ENCODE measurements at regions not wholly inside any gene's neighbourhood (a gene's known extent, or its start where the extent isn't known, plus 50 kb on each side); places are given as distances from the start of the nearest gene placed in this dataset.
"Not testable (repeated sequence)": the region's sequence is repeated elsewhere in the genome, so short reads cannot be mapped to it uniquely, and the experiment has no call there.

DNA sequence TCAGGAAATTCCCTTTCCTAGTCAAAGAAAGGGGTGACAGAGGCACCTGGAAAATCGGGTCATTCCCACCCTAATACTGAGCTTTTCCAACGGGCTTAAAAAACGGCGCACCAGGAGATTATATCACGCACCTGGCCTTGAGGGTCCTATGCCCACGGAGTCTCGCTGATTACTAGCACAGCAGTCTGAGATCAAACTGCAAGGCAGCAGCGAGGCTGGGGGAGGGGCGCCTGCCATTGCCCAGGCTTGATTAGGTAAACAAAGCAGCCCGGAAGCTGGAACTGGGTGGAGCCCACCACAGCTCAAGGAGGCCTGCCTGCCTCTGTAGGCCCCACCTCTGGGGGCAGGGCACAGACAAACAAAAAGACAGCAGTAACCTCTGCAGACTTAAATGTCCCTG lies 107.5 kb upstream of the VWC2 start:
- DNase-seq (ENCODE audit: low read depth) = not testable (repeated sequence)

DNA sequence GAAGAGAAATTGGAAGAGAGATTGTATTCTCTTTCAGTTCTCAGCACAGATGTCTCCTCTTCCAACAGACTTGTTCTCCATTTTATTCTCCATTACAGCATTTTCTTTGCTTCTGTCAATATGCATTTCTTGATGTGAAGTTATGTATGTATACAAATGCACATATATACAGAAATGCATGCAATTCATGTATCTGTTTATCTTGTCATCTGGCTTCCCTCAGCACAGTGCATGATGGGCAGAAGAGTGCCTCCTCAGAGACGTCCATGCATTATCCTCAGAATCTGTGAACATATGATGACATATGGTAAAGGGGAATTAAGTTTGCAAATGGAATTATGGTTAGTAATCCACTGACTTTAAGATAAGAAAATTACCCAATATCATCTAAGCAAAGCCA lies 106.7 kb upstream of the VWC2 start:
- DNase-seq (ENCODE audit: low read depth) = no peak

DNA sequence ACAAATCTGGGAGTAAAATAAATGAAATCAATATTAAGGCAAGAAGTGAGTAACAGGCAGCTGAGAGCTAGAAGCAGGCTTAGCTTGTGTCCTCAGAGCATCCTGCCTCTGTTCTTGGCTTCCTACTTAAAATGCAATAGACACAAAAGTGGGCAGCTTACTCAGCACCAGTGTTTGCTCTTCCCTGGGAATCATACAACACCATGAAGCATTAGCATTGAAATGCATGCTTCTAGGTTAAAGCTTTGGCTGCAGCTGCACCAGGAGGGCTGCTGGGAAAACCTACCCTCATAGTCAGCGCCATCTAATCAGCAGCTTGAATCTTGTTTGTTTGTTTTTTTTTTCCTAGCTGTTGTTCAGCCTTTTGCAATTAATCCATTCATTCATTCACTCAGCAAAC lies 104.2 kb upstream of the VWC2 start:
- DNase-seq (ENCODE audit: low read depth) = no peak

DNA sequence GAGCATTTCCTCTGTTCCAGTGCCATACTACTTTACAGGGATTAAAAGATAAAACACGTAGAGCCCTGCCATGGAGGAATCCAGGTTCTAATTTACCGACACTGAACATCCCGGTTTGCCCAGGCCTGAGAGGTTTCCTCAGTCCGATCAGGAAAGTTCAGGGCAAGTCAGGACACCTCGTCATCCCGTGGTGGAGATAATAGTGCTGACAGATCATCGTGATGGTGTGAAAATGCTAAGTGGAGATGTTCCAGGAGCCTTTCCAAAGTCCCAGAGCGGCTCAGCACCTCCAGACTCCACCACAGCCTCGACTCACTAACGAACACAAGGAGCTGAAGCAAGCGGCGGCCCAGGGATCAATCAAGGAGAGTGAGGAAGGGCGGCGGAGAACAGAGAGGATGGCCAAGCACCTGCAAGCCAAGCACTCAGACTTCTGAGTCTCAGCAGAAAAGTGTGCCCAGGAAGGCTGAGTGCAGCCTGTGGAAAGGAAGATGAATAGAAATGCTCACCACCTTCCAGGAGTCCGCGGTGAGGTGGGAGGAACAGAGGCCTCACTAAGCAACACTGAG lies 103.7 kb upstream of the VWC2 start:
- DNase-seq (ENCODE audit: low read depth) = no peak

DNA sequence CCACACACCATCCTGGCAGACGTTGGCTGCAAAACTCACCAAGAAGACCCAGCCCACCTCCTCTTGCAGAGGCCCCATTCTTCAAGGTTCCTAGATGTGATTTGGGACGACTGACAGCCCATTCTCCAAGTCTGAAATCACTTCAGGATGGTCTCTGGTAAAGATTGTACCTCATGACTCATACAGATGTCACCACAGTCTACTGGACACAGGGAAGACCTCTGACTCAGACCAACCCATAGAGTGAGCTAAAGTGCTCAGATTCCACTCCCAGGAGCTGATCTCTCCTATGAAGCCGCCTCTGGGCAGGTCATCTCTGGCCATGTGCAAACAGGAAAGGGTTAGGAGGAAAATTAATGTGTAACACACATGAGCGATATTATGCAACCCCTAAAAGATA lies 102.4 kb upstream of the VWC2 start:
- no peak for DNase-seq (ENCODE audit: low read depth)

DNA sequence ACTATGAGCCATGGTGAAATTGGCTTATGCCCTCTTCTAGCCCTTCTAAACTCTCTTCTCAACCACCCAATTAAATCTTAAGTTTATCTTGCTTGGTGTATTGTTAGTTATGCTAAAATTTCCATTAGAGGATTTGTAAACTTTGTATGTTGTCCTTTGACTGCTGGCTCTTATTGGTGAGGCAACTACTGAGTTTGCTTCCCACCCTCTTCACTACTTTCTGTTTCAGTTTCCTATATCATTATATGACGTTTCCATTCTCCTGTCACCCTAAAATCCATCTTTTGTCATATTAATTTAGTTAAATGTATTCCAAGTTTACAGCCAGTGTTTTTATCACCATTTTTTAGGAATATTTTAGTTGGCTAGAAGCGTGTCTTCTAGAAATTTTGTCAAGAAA lies 80.9 kb upstream of the VWC2 start:
- DNase-seq (ENCODE audit: low read depth) = no peak

DNA sequence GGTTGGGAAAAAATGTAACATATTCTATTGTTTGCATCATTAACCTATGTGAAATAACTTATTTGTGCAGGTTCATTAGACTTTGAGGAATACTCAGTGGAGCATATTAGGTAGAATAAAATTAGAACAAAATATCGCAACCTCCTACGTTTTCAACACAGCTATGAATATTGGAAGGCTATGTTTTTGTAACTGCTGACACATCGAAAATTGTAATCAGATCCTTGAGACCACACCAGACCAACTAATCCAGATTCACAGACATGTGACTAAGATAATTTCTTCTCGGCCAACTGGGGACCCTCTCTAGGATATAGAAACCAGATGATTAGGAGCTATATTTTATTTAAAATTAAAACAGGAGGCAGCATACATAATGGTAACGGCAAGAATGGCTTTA lies 77.5 kb upstream of the VWC2 start:
- DNase-seq (ENCODE audit: low read depth) = no peak

DNA sequence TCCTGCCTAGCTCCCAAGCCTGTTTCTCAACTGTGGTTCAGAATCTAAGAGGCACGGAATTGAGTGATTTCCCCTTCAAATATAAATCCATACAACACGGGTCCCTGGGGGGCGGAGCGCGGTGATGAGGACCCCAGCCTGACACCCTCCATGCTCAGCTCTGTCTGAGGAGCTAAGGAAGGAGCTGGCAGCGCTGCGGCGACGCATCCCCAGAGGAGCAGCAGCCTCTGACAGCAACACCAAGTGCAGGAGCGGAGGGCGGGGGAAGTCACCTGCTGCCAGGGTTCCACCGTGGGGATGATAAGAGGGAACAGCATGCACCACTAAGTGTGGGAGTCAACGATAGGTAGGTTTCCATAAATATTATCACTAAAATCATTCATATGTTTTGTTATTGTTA lies 72.6 kb upstream of the VWC2 start:
- DNase-seq (ENCODE audit: low read depth) = no peak

DNA sequence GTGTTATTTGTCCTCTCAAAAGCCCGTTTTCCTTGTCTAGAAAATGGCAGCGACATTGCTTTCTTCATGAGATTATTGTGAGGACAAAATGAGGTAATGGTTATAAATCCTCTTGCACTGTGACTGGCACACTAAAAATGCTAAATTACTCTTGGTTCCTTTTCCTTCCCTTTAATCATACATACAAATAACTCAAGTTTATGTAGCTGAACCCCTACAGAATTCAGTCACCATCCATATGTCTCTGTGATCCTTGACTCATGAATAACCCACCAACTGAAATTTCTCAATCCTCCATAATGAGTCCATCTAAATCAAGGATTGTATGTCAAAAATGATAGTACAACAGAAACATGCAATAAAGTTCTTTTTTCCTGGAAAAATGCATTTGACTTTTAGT lies 71.3 kb upstream of the VWC2 start:
- no peak for DNase-seq (ENCODE audit: low read depth)

DNA sequence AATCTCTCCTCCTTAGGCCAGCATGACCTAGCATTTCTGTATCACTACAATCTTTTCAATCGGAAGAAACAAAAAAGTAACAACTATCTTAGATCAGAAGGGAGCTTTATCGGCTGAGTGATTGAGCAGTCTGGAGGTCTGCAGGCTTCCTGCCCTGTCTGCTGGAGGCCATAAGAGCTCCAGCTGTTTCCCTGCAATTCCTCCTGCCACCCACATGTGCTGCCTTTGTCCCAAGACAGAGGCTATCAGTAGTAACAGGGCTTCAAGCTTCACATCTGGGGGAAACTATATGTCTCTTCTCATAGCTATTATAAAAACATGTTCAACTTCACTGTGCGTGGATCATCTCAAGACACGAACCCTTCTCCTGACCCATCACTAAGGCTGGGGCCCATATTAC lies 70.1 kb upstream of the VWC2 start:
- no peak for DNase-seq (ENCODE audit: low read depth)

DNA sequence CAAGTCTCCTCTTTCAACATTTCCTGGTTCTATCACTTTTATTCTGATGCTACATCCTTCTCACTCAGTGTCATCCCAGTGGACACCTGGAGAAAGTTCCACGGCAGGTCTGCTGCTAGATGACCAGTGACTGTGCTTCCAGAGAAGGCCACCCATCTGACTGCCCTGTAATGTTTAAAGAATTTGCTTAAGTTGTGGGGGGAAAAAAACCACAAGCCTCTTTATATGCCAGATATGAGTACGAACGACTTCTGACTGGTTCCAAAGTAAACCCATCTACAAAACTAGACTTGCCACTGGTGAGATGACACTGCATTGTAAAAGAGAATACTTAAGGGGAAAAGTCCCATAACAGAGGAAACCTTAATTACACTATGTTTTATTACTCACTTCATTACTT lies 69.6 kb upstream of the VWC2 start:
- no peak for DNase-seq (ENCODE audit: low read depth)

DNA sequence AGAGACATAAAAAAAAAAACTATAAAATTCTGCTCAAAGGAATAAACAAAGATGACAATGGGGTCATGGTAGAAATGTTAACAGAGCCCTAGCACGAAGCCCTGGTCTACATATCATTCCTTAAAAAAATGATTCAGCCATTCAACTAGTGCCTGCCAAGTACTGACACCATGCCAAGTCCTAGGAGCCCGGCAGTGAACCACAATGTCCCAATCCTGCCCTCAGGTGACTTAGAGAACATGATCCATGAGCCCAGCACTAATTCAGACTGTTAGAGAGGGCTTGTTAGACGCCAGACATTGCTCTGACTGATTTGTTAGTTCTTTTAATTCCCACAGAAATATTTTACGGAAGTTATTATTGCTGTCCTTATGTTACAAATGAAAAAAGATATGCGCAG lies 67.3 kb upstream of the VWC2 start:
- DNase-seq (ENCODE audit: low read depth) = no peak

DNA sequence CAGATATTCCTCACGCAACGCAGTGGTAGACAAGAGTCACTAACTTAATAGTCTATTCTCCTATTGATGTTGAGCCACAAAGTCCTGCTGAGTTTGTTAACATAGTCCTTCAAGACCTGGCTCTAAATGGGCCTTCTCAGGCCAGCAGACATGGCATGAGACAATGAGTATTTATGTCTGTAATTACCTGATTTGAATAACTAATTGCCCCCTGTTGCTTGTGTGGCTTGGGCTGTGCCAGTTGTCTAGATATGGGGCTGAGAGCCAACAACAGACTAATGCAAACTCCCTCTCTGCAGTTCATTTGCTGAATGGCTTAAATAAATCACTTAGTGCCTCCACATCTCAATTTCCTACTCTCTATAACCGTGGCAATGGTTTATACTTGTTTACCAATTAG lies 65.5 kb upstream of the VWC2 start:
- no peak for DNase-seq (ENCODE audit: low read depth)

DNA sequence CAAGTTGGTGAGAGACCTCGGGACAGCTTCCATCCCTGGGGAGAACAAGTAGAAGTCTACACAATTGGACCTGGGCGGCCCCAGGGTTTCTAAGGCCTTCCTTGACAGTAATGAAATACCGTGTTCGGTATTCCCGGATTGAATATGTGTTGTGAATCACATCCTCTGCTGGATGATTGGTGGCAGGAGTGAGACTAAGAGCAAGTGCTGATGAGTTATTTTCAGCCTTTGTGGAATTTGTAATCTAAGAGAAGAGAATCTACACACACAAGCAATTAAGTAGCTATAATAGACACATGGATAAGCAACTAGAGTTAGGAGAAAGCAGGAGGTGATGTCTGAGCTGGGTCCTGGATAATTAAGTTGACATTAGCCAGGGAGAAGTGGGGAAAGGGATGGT lies 64.8 kb upstream of the VWC2 start:
- DNase-seq (ENCODE audit: low read depth) = no peak

DNA sequence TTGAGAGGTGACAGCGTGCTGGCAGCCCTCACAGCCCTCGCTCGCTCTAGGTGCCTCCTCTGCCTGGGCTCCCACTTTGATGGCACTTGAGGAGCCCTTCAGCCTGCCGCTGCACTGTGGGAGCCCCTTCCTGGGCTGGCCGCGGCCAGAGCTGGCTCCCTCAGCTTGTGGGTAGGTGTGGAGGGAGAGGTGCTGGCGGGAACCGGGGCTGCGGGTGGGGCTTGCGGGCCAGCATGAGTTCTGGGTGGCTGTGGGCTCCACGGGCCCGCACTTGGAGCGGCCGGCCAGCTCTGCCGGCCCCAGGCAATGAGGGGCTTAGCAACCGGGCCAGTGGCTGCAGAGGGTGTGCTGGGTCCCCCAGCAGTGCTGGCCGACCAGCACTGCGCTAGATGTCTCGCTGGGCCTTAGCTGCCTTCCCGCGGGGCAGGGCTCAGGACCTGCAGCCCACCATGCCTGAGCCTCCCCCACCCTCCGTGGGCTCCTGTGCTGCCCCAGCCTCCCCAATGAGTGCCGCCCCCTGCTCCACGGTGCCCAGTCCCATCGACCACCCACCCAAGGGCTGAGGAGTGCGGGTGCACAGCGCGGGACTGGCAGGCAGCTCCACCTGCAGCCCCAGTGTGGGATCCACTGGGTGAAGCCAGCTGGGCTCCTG lies 62.2 kb upstream of the VWC2 start:
- DNase-seq (ENCODE audit: low read depth) = not testable (repeated sequence)

DNA sequence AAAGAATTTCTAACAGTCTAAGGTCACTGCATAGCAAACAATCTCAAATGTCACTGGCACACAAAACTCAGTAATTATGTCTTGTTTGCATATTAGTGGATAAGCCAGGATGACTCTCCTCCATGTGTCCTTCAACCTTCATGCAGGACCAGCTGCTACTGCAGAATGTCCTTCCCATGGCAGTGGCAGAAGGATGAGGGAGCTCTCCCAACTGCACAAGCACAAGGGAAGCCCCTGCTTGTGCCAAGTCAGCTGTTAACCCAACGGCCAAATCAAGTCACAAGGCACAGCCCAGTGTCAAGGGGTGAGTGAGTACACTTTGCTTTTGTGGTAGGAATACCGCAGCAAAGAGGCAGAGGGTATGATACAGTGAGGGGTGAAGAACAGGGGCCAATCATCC lies 59.3 kb upstream of the VWC2 start:
- DNase-seq (ENCODE audit: low read depth) = no peak

DNA sequence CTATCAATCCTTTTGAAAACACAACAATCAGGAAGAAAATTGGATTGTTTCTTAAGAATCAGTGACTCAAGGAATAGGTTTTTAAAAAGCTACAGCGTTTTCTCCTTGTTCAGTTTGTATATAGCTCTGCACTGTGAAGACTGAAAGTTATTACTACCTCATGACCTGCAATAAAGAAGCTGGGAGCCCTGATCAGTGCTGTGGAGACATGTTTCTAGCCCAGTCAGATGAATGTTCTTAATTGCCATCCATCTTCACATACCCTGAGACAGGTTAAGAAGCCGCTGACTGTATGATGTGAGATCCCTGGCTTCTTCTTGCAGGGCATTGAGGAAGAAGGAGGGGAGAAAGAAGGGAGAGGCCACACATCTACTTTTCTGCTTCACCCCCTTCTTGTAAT lies 58.0 kb upstream of the VWC2 start:
- DNase-seq (ENCODE audit: low read depth) = no peak

DNA sequence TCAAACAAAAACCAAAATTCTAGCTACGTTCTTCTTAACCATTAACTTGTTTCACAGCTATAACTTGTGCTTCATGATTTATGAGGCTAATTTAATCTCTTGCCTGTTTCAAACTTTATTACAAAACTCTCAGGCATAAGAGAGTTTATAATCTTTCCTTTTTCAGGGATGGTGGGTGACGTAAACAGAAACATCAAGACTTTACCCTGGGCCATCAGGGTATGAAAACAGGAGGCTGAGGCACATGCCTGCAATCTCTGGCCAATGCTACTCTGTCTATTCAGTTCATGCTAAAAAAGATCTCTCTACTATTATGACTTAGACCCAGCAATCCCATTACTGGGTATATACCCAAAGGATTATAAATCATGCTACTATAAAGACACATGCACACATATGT lies 55.9 kb upstream of the VWC2 start:
- no peak for DNase-seq (ENCODE audit: low read depth)

DNA sequence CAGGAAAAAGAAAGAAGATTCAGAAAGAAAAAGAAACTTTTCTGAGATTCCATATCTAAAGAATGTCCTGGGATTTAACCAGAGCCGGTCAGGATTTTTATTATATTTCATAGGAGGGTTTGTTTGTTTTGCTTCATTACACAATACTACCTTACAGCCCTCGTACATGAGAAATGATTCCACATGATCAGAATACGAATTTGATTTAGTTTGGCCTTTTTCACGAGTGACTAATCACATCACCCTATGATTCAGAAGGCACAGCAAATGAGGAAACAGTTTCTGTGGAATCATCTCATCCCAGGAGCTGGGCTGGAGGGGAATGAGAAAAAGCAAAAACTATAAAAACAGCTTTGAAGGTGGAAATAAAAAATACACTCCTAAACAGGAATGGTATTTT lies 54.7 kb upstream of the VWC2 start:
- DNase-seq (ENCODE audit: low read depth) = no peak

DNA sequence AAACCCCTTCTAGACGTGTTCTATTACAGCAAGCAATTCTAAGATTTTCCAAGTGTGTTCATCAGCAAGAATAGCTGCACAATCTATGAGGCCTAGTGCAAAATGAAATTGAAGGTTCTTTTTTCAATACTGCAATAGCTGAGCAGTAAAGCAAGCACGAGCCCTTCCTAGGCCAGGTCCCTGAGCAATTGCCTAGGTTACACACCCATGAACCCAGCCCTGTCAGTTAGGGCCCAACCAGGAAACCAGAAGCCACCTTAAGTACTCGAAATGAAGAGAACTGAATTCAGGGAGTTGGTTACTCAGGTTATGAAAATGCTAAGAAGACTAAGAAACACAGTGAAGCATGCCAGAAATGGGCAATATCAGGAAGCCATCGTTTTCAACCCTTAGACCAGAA lies 52.0 kb upstream of the VWC2 start:
- no peak for DNase-seq (ENCODE audit: low read depth)
